Stomach (tissue), 4 donors: ENCODE measurements at regions not wholly inside any gene's neighbourhood (a gene's known extent, or its start where the extent isn't known, plus 50 kb on each side); places are given as distances from the start of the nearest gene placed in this dataset.

Experiments
- CTCF ChIP-seq, 7 experiments: fragments of 450-650 bp in 4 of 7; fragments of 200-600 bp in 3 of 7; sonication (generic) in 3 of 7; IDR thresholded peaks; one replicate each; pipeline ENCODE4 v1.5.1; 2016 to 2019; ENCODE audit warnings: antibody characterized with exemption in 7 of 7, control low read depth in 2 of 7, mild to moderate bottlenecking in 1 of 7
- EP300 ChIP-seq: sonication (generic); formaldehyde crosslinking; IDR thresholded peaks from one replicate; pipeline ENCODE4 v1.6.1; 2017; ENCODE audit warnings: antibody characterized with exemption
- POLR2A ChIP-seq, 4 donors: fragments of 450-650 bp; IDR thresholded peaks; one replicate each; pipeline ENCODE4 v1.6.1; 2016; ENCODE audit warnings: antibody characterized with exemption in 4 of 4, control low read depth in 2 of 4, mild to moderate bottlenecking in 1 of 4, moderate library complexity in 1 of 4

- TF ChIP-seq EP300 (no peak), POLR2A (IDR thresholded peaks at IDR 0.05) (no peak), CTCF (IDR thresholded peaks at IDR 0.05) (no peak)
Measured at GRCh38 chrX:109845996-109846395, 112.9 kb upstream of the ACSL4 start.
